Kidney (tissue), 13 donors: ENCODE measurements at regions not wholly inside any gene's neighbourhood (a gene's known extent, or its start where the extent isn't known, plus 50 kb on each side); places are given as distances from the start of the nearest gene placed in this dataset.

ENCODE experiments used
- DNase-seq, 5 donors: peaks; one replicate each; pipeline ENCODE4 v3.0.0-alpha.2; 2013 to 2020
- FAIRE-seq: peaks from 2 replicates; lab custom pipeline; 2012; peaks lifted over from hg19 to GRCh38; lab: Jason Lieb, UNC
- H3K27ac ChIP-seq, 2 donors: one replicate each; pipeline ENCODE4 v1.7.0; 2013; ENCODE audit warnings: low read depth in 2 of 2, low read length in 2 of 2, inconsistent platforms in 1 of 2
- H3K27me3 ChIP-seq: one replicate; pipeline ENCODE4 v1.7.1; 2013; ENCODE audit warnings: low read length, inconsistent platforms; ENCODE audit not compliant: control insufficient read depth, insufficient read depth
- H3K36me3 ChIP-seq, 3 donors: one replicate each; pipeline versions ENCODE4 v1.7.0 to v1.7.1; 2013; ENCODE audit warnings: low read length in 3 of 3, control low read depth in 1 of 3, inconsistent platforms in 1 of 3; ENCODE audit not compliant: insufficient read depth in 3 of 3, control insufficient read depth in 2 of 3
- H3K4me1 ChIP-seq, 3 donors: one replicate each; pipeline versions ENCODE4 v1.7.0 to v1.7.1; 2013; ENCODE audit warnings: low read length in 3 of 3, inconsistent platforms in 1 of 3, low read depth in 1 of 3; ENCODE audit not compliant: control insufficient read depth in 2 of 3, insufficient read depth in 2 of 3
- H3K4me3 ChIP-seq, 3 donors: one replicate each; pipeline versions ENCODE4 v1.7.0 to v1.8.1; 2013; ENCODE audit warnings: low read length in 3 of 3, control low read depth in 1 of 3, inconsistent platforms in 1 of 3
- H3K9ac ChIP-seq, 3 donors: one replicate each; pipeline versions ENCODE4 v1.7.0 to v1.7.1; 2013; ENCODE audit warnings: low read length in 3 of 3, control low read depth in 1 of 3, inconsistent platforms in 1 of 3
- H3K9me3 ChIP-seq, 3 donors: one replicate each; pipeline versions ENCODE4 v1.7.0 to v1.7.1; 2013; ENCODE audit warnings: low read length in 3 of 3, control low read depth in 1 of 3, inconsistent platforms in 1 of 3; ENCODE audit not compliant: control insufficient read depth in 2 of 3, insufficient read depth in 1 of 3
- intact Hi-C: fragments of 100-400 bp; cut with DNase I; formaldehyde crosslinking; loops from one replicate; pipeline ENCODE4 v1.11.1; 2022
- TF ChIP-seq, protein P1 (sequence below): IDR thresholded peaks from 3 replicates; pipeline ENCODE4 v1.5.1; 2012; ENCODE audit warnings: mild to moderate bottlenecking, moderate library complexity, borderline replicate concordance; ENCODE audit not compliant: insufficient read depth; ENCODE audit errors: extremely low read depth
- donor health status: control.
- donor health status: control.
- donor health status: control.
- donor health status: control.
- donor health status: control.
- donor health status: DM: yes; HTN: yes; CAD: no.
- donor health status: Normal renal cell carcinoma (clear cell type).

DNA sequence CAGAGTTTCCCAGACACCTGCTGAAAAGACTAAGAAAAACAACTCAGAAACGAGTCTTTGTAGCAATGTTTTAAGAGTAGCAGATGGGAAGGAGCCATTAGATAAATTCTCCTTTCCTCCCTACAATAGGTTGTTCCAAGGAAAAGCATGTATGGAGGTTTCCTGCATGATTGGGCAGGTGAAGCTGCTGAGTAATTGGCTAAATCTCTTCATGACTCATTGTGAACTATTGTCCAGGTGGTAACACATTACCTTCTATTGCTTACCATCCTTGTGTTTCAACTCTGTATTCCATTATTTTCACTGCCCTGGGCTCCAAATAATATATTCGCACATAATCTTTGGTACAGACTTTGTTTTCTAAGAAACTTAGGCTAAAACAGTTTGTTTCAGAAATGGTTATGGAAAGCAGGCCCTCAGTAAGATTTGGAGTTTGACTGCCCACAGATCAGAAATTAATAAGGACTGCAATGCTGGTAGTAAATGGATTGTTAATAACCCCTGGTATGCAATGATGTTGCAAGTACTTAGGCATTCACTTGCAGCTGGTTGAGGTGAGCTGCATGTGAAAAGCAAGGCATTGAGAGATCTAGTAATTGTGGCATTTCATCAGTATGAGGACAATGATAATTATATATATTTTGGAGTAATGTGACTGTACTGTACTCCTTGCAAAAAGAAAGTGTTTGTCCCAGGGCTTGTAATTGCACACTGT lies 281.4 kb upstream of the VLDLR start:
- FAIRE-seq, result no peak
- H3K27me3 ChIP-seq, result no peaks in the 10 kb centered on the region

DNA sequence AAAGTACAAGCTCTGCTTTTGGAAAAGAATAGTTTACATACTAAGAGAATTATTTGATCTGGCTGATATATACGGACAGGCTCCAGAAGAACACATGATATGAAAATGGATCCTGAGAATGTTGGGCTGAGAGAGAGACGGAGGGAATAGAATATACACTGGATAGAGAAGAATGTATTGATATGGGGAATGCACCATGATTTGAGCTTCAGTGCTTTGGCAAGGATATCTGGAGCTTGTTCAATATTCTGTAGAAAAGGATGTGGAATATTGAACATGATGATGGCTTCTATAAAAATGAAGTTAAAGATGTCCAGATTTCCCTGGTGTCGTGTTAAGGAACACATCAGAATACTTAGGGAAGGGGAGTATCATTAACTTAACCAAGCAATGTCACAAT lies 280.5 kb upstream of the VLDLR start:
- FAIRE-seq, result no peak
- no peaks in the 10 kb centered on the region for H3K36me3 ChIP-seq
- TF ChIP-seq, protein P1, sequence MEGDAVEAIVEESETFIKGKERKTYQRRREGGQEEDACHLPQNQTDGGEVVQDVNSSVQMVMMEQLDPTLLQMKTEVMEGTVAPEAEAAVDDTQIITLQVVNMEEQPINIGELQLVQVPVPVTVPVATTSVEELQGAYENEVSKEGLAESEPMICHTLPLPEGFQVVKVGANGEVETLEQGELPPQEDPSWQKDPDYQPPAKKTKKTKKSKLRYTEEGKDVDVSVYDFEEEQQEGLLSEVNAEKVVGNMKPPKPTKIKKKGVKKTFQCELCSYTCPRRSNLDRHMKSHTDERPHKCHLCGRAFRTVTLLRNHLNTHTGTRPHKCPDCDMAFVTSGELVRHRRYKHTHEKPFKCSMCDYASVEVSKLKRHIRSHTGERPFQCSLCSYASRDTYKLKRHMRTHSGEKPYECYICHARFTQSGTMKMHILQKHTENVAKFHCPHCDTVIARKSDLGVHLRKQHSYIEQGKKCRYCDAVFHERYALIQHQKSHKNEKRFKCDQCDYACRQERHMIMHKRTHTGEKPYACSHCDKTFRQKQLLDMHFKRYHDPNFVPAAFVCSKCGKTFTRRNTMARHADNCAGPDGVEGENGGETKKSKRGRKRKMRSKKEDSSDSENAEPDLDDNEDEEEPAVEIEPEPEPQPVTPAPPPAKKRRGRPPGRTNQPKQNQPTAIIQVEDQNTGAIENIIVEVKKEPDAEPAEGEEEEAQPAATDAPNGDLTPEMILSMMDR, result no peak

More for the DNA sequence above, 281.4 kb upstream of the VLDLR start:
- TF ChIP-seq, protein P1, result no peak
- intact Hi-C loops, result no loop called here
- Histone ChIP-seq H3K27ac (no peak overlapping the region), H3K4me3 (no peak overlapping the region), H3K36me3 (no peaks in the 10 kb centered on the region), H3K9me3 (no peaks in the 10 kb centered on the region), H3K9ac (no peak overlapping the region), H3K4me1 (peaks cover 0 to 7% (median 0%) of the 10 kb centered on the region in 3 donors)
- no peak for DNase-seq

DNA sequence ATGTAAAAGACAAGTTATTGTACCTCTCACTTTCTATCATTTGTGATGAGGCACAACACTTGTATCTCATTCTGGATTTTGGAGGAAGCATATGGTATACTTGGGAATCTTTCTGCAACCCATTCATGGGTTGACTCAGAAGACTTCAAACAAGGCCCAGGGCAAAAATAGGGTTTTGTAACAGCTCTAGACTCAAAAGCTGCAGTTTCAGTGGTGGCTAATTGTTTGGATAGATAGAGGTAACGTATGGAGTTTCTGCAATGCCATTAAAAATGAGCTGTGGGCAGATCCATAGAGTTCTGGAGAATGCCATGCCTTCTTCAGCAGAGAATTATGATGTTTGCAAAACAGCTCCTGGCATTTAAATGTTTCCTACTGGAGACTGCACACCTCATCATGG lies 279.6 kb upstream of the VLDLR start:
- intact Hi-C loops, result no loop called here
- H3K27ac ChIP-seq, result no peak overlapping the region
- FAIRE-seq, result no peak
- H3K4me3 ChIP-seq, result no peak overlapping the region
- no peaks in the 10 kb centered on the region for H3K27me3 ChIP-seq
- no peaks in the 10 kb centered on the region for H3K9me3 ChIP-seq
- TF ChIP-seq, protein P1, result no peak
- no peak for DNase-seq
- H3K9ac ChIP-seq, result no peak overlapping the region
- H3K4me1 ChIP-seq, result no peaks in the 10 kb centered on the region
- H3K36me3 ChIP-seq, result no peaks in the 10 kb centered on the region

More for the DNA sequence above, 280.5 kb upstream of the VLDLR start:
- no peaks in the 10 kb centered on the region for H3K9me3 ChIP-seq
- H3K27me3 ChIP-seq, result no peaks in the 10 kb centered on the region
- H3K27ac ChIP-seq, result no peak overlapping the region
- H3K4me1 ChIP-seq, result no peaks in the 10 kb centered on the region
- H3K4me3 ChIP-seq, result no peak overlapping the region
- no peak for DNase-seq
- intact Hi-C loops, result no loop called here
- no peak overlapping the region for H3K9ac ChIP-seq

DNA sequence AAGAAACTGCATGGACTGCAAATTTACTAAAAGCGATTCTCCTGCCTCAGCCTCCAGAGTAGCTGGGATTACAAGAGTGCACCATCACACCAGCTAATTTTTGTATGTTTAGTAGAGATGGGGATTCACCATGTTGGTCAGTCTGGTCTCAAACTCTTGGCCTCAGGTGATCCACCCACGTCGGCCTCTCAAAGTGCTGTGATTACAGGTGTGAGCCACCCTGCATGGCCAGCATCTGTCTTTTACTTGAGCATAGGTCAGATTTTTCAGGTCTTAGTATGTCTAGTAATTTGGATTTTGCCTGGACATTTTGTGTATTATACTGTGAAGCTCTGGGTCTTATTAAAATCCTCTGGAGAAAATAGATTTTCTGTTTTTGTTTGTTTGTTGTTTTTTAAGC lies 277.8 kb upstream of the VLDLR start:
- DNase-seq (no peak), FAIRE-seq (no peak)
- Histone ChIP-seq H3K27me3 (no peaks in the 10 kb centered on the region), H3K4me1 (no peaks in the 10 kb centered on the region), H3K9ac (no peak overlapping the region), H3K9me3 (no peaks in the 10 kb centered on the region), H3K27ac (no peak overlapping the region), H3K36me3 (no peaks in the 10 kb centered on the region), H3K4me3 (no peak overlapping the region)
- intact Hi-C loops, result no loop called here
- TF ChIP-seq, protein P1, result no peak
